Endothelial cell of umbilical vein (primary cell): ENCODE measurements at regions not wholly inside any gene's neighbourhood (a gene's known extent, or its start where the extent isn't known, plus 50 kb on each side); places are given as distances from the start of the nearest gene placed in this dataset.
"Not testable (repeated sequence)": the region's sequence is repeated elsewhere in the genome, so short reads cannot be mapped to it uniquely, and the experiment has no call there.

Experiments used
- EZH2 ChIP-seq: IDR thresholded peaks from 2 replicates; pipeline ENCODE4 v1.6.1; 2012; ENCODE audit warnings: borderline replicate concordance, low read depth, mild to moderate bottlenecking, moderate library complexity, low read length, inconsistent platforms; ENCODE audit not compliant: severe bottlenecking
- FOS ChIP-seq: IDR thresholded peaks from 2 replicates; pipeline ENCODE4 v1.6.1; 2011; ENCODE audit warnings: mild to moderate bottlenecking, low read length, moderate library complexity, borderline replicate concordance; ENCODE audit not compliant: insufficient read depth
- GATA2 ChIP-seq: IDR thresholded peaks from 2 replicates; pipeline ENCODE4 v1.7.0; 2011; ENCODE audit warnings: low read depth, mild to moderate bottlenecking, moderate library complexity, mixed read lengths, low read length; ENCODE audit not compliant: insufficient read length, insufficient read depth
- JUN ChIP-seq: IDR thresholded peaks from 2 replicates; pipeline ENCODE4 v1.6.1; 2011; ENCODE audit warnings: borderline replicate concordance, low read depth; ENCODE audit not compliant: insufficient read length, insufficient read depth
- MYC ChIP-seq: IDR thresholded peaks from one replicate; pipeline ENCODE4 v1.6.1; 2011; ENCODE audit warnings: mild to moderate bottlenecking, low read depth, low read length
- POLR2A ChIP-seq: IDR thresholded peaks from 2 replicates; pipeline ENCODE4 v1.6.1; 2012; ENCODE audit warnings: low read depth, mild to moderate bottlenecking, control low read depth, low read length
- POLR2AphosphoS5 ChIP-seq: IDR thresholded peaks from 2 replicates; pipeline ENCODE4 v1.6.1; 2012; ENCODE audit warnings: low read depth, mild to moderate bottlenecking, control low read depth, low read length, moderate library complexity; ENCODE audit not compliant: insufficient read depth
- TF ChIP-seq, protein P1 (sequence below), 2 donors: IDR thresholded peaks; 1 replicate in 1 of 2; 2 replicates in 1 of 2; pipeline ENCODE4 v1.5.1; 2011; ENCODE audit warnings: low read length in 2 of 2, mild to moderate bottlenecking in 2 of 2, moderate library complexity in 2 of 2, control low read depth in 1 of 2, inconsistent platforms in 1 of 2, low read depth in 1 of 2; ENCODE audit not compliant: insufficient read depth in 1 of 2; ENCODE audit errors: extremely low read depth in 1 of 2
- TF ChIP-seq, protein P2 (sequence below): IDR thresholded peaks from 2 replicates; pipeline ENCODE4 v1.6.1; 2011; ENCODE audit not compliant: insufficient read depth, insufficient read length

DNA sequence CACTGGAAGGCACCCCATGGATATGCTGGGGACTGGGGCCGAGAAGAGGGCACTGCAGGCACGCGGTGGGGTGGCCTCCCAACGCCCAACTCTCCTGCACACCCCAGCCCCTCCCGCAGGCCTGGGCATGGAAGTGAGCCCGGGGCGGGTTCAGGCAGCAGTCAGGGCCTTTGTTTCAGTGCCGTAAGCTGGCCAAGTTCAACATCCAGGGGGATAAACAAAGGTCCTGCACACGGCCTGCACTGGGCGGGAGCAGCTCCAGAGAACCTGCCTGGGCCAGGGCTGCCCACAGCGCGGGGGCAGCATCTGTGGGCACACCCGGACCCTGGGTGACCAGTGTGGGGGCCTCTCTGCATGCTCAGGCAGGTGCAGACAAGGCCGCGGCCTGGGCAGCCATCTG is 5425.8 kb upstream of the TPTE start:
- TF ChIP-seq POLR2AphosphoS5, MYC, EZH2, JUN, POLR2A, GATA2, FOS: not testable (repeated sequence)
- TF ChIP-seq, protein P1, sequence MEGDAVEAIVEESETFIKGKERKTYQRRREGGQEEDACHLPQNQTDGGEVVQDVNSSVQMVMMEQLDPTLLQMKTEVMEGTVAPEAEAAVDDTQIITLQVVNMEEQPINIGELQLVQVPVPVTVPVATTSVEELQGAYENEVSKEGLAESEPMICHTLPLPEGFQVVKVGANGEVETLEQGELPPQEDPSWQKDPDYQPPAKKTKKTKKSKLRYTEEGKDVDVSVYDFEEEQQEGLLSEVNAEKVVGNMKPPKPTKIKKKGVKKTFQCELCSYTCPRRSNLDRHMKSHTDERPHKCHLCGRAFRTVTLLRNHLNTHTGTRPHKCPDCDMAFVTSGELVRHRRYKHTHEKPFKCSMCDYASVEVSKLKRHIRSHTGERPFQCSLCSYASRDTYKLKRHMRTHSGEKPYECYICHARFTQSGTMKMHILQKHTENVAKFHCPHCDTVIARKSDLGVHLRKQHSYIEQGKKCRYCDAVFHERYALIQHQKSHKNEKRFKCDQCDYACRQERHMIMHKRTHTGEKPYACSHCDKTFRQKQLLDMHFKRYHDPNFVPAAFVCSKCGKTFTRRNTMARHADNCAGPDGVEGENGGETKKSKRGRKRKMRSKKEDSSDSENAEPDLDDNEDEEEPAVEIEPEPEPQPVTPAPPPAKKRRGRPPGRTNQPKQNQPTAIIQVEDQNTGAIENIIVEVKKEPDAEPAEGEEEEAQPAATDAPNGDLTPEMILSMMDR (IDR thresholded peaks at IDR 0.05; ENCODE audit: extremely low read depth in 1 of 2, insufficient read depth in 1 of 2, low read depth in 1 of 2, low read length in 2 of 2) = not testable (repeated sequence)
- TF ChIP-seq, protein P2, sequence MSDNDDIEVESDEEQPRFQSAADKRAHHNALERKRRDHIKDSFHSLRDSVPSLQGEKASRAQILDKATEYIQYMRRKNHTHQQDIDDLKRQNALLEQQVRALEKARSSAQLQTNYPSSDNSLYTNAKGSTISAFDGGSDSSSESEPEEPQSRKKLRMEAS = not testable (repeated sequence)
